GM10266 (cell line): ENCODE measurements at regions not wholly inside any gene's neighbourhood (a gene's known extent, or its start where the extent isn't known, plus 50 kb on each side); places are given as distances from the start of the nearest gene placed in this dataset.
A peak's percentile ranks its signal among the peaks of the same experiment; 100 is the strongest.

Source experiments
- DNase-seq: peaks from one replicate; pipeline ENCODE4 v3.0.0; 2012; ENCODE audit errors: extremely low spot score
- CTCF ChIP-seq: IDR thresholded peaks from 2 replicates; pipeline ENCODE4 v1.5.1; 2012; ENCODE audit warnings: mild to moderate bottlenecking, low read depth; ENCODE audit not compliant: control insufficient read depth, insufficient read depth; ENCODE audit errors: missing control alignments

- no peak for TF ChIP-seq CTCF
- DNase-seq = peak; percentile 13
Measured at GRCh38 chrX:110414679-110415439, 56.2 kb downstream of the RTL9 start.

- TF ChIP-seq CTCF = no peak
- DNase-seq = no peak
Measured at GRCh38 chrX:110415440-110416170, 57.0 kb downstream of the RTL9 start.

- DNase-seq = no peak
- TF ChIP-seq CTCF = no peak
Measured at GRCh38 chrX:110417128-110417527, 58.5 kb downstream of the RTL9 start.

GRCh38 chrX:110418316-110419235, 59.9 kb downstream of the RTL9 start:
- no peak for DNase-seq
- TF ChIP-seq CTCF = no peak

- no peak for TF ChIP-seq CTCF
- DNase-seq = no peak
Measured at GRCh38 chrX:110419512-110419911, 60.9 kb downstream of the RTL9 start.

GRCh38 chrX:110420771-110421499, 62.3 kb downstream of the RTL9 start:
- DNase-seq = no peak
- no peak for TF ChIP-seq CTCF
